Neural progenitor cell (in vitro differentiated cells): ENCODE measurements at regions not wholly inside any gene's neighbourhood (a gene's known extent, or its start where the extent isn't known, plus 50 kb on each side); places are given as distances from the start of the nearest gene placed in this dataset.

Source experiments
- EZH2phosphoT487 ChIP-seq: fragments of 200-600 bp; sonication (generic); IDR thresholded peaks from 2 replicates; pipeline ENCODE4 v1.6.1; 2017; ENCODE audit warnings: antibody characterized with exemption
- TF ChIP-seq, protein P1 (sequence below): fragments of 200-600 bp; sonication (generic); IDR thresholded peaks from 2 replicates; pipeline ENCODE4 v1.5.1; 2017; ENCODE audit warnings: antibody characterized with exemption, mild to moderate bottlenecking

DNA sequence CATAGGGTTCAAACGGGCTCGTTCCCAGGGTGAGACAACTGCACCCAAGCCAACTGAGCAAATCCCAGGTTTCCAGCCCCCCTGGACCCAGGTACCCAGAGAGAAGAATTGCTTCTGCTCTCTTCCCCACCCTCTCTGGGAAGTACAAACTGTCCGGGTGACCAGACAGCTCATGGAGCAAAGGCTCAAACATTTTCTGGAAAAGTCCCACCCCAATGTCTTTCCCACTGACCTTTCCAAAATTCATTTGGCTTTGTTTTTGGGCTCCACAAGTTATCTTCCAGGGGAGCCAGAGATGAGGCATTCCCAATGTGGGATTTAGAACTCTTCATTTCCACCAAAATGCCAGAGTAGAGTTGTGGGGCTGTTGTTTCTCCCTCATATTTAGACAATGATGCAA is 58.6 kb downstream of the PABIR2 start:
- TF ChIP-seq, protein P1, sequence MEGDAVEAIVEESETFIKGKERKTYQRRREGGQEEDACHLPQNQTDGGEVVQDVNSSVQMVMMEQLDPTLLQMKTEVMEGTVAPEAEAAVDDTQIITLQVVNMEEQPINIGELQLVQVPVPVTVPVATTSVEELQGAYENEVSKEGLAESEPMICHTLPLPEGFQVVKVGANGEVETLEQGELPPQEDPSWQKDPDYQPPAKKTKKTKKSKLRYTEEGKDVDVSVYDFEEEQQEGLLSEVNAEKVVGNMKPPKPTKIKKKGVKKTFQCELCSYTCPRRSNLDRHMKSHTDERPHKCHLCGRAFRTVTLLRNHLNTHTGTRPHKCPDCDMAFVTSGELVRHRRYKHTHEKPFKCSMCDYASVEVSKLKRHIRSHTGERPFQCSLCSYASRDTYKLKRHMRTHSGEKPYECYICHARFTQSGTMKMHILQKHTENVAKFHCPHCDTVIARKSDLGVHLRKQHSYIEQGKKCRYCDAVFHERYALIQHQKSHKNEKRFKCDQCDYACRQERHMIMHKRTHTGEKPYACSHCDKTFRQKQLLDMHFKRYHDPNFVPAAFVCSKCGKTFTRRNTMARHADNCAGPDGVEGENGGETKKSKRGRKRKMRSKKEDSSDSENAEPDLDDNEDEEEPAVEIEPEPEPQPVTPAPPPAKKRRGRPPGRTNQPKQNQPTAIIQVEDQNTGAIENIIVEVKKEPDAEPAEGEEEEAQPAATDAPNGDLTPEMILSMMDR = no peak
- TF ChIP-seq EZH2phosphoT487 = no peak
